ENCODE measurements at regions not wholly inside any gene's neighbourhood (a gene's known extent, or its start where the extent isn't known, plus 50 kb on each side); places are given as distances from the start of the nearest gene placed in this dataset.

GRCh38 chr9:33645706-33646105 is 121.7 kb downstream of the ANKRD18B start:
- TF ChIP-seq MBNL3 (CRISPR knock-in tag; conservative IDR thresholded peaks at IDR 0.05) (no peak), ZNF280D (CRISPR knock-in tag; IDR thresholded peaks at IDR 0.05) (no peak), HNF4A (CRISPR knock-in tag; IDR thresholded peaks at IDR 0.05) (no peak), IRF1 (CRISPR knock-in tag; IDR thresholded peaks at IDR 0.05; ENCODE audit: low read depth) (no peak), ZNF317 (CRISPR knock-in tag; IDR thresholded peaks at IDR 0.05) (no peak), NFYC (CRISPR knock-in tag; IDR thresholded peaks at IDR 0.05) (no peak), ZNF605 (CRISPR knock-in tag; IDR thresholded peaks at IDR 0.05) (no peak), HOXA7 (CRISPR knock-in tag; IDR thresholded peaks at IDR 0.05) (no peak)
- H3K27ac ChIP-seq (ENCODE audit: extremely low read length, insufficient read depth, low read length) = no peak overlapping the region
- no peaks in the 10 kb centered on the region for H4K20me1 ChIP-seq (ENCODE audit: insufficient read depth, low read length)
- DNase-seq (ENCODE audit: low spot score) = no peak
- H3K9ac ChIP-seq (ENCODE audit: insufficient read depth, low read depth, low read length) = no peak overlapping the region
- intact Hi-C loops (cut with micrococcal nuclease; ENCODE audit: unreplicated experiment) = no loop called here
- H3K4me1 ChIP-seq (ENCODE audit: insufficient read depth, low read length) = no peaks in the 10 kb centered on the region
- CTCF ChIA-PET (ENCODE audit: low intra/inter-chr PET ratio, low total read pairs) = no interaction called here
- peaks cover 0 to 18% of the 10 kb centered on the region in 2 experiments; a peak in 1 of 5 replicates for H3K27me3 ChIP-seq (ENCODE audit: control insufficient read depth in 1 of 2, insufficient read depth in 2 of 2, low read length in 2 of 2)
- no peaks in the 10 kb centered on the region for H3K36me3 ChIP-seq (replicated peaks in 1 of 2; ENCODE audit: control insufficient read depth in 1 of 2, insufficient read depth in 2 of 2, low read length in 2 of 2)
- no peak overlapping the region for H3K4me2 ChIP-seq (ENCODE audit: low read depth, low read length)
- FAIRE-seq = no peak
- H3K4me3 ChIP-seq (replicated peaks in 1 of 3; ENCODE audit: insufficient read depth in 1 of 3, low read depth in 2 of 3, low read length in 3 of 3) = no peak overlapping the region
- POLR2A ChIA-PET = no interaction called here
- no peaks in the 10 kb centered on the region for H3K79me2 ChIP-seq (ENCODE audit: insufficient read depth, low read length)
- no peak overlapping the region for H2AFZ ChIP-seq (ENCODE audit: low read length)
- H3K9me3 ChIP-seq (ENCODE audit: low read length) = no peaks in the 10 kb centered on the region
- in situ Hi-C loops (cut with HindIII; ENCODE audit: extremely low pct_ligation_motif_present, low pct_unique_long_range_greater_than_20kb) = no loop called here
- no peak for ATAC-seq
- BruUV-seq (replicated peaks) = no TSS peak

Data from HepG2 (cell line).